ENCODE measurements at regions not wholly inside any gene's neighbourhood (a gene's known extent, or its start where the extent isn't known, plus 50 kb on each side); places are given as distances from the start of the nearest gene placed in this dataset.
"Not testable (repeated sequence)": the region's sequence is repeated elsewhere in the genome, so short reads cannot be mapped to it uniquely, and the experiment has no call there.

- Mint-ChIP-seq H3K4me3 (no peak overlapping the region), H3K9me3 (no peaks in the 10 kb centered on the region), H3K27me3 (ENCODE audit: insufficient read depth) (peaks cover 18% of the 10 kb centered on the region), H3K36me3 (ENCODE audit: low read depth) (no peaks in the 10 kb centered on the region), H3K27ac (no peak overlapping the region), H3K4me1 (no peaks in the 10 kb centered on the region)
- Histone ChIP-seq H3K4me1 (ENCODE audit: control insufficient read depth, insufficient read depth, low read length) (no peaks in the 10 kb centered on the region), H3K9me3 (ENCODE audit: control insufficient read depth, low read length) (no peaks in the 10 kb centered on the region), H3K36me3 (ENCODE audit: control insufficient read depth, insufficient read depth, low read length) (no peaks in the 10 kb centered on the region), H3K27ac (ENCODE audit: low read depth, low read length) (no peak overlapping the region), H3K4me3 (ENCODE audit: low read length) (no peak overlapping the region), H3K27me3 (ENCODE audit: control insufficient read depth, insufficient read depth, low read length, poor library complexity, severe bottlenecking) (no peaks in the 10 kb centered on the region), H3K9ac (ENCODE audit: extremely low read depth, low read length, poor library complexity, severe bottlenecking) (no peak overlapping the region)
- DNase-seq = no peak
- no peak for TF ChIP-seq CTCF (conservative IDR thresholded peaks at IDR 0.05)
- WGBS, 2 experiments (ENCODE audit: insufficient coverage in 1 of 2, insufficient read length in 1 of 2) = 90% methylated on average over 1 of the region's 1 CpG; no CpG with 5 or more reads in 1 of the 2 experiments
These were observed 1223.5 kb upstream of the CELF4 start for GRCh38 chr18:38789141-38789540.

- Histone ChIP-seq H3K9ac (ENCODE audit: extremely low read depth, low read length, poor library complexity, severe bottlenecking) (no peak overlapping the region), H3K4me3 (ENCODE audit: low read length) (no peak overlapping the region), H3K27me3 (ENCODE audit: control insufficient read depth, insufficient read depth, low read length, poor library complexity, severe bottlenecking) (no peaks in the 10 kb centered on the region), H3K36me3 (ENCODE audit: control insufficient read depth, insufficient read depth, low read length) (no peaks in the 10 kb centered on the region), H3K27ac (ENCODE audit: low read depth, low read length) (no peak overlapping the region), H3K9me3 (ENCODE audit: control insufficient read depth, low read length) (no peaks in the 10 kb centered on the region), H3K4me1 (ENCODE audit: control insufficient read depth, insufficient read depth, low read length) (no peaks in the 10 kb centered on the region)
- WGBS, 2 experiments (ENCODE audit: insufficient coverage in 1 of 2, insufficient read length in 1 of 2) = 87 to 100% methylated on average over 1 of the region's 1 CpG
- Mint-ChIP-seq H3K9me3 (no peaks in the 10 kb centered on the region), H3K27me3 (ENCODE audit: insufficient read depth) (peaks cover 12% of the 10 kb centered on the region), H3K4me1 (peaks cover 5% of the 10 kb centered on the region), H3K36me3 (ENCODE audit: low read depth) (no peaks in the 10 kb centered on the region), H3K4me3 (no peak overlapping the region), H3K27ac (no peak overlapping the region)
- no peak for TF ChIP-seq CTCF (conservative IDR thresholded peaks at IDR 0.05)
- DNase-seq = no peak
These were observed 1221.3 kb upstream of the CELF4 start for GRCh38 chr18:38786906-38787305.

GRCh38 chr18:38771620-38772019 is 1206.0 kb upstream of the CELF4 start:
- not testable (repeated sequence) for H3K4me3 ChIP-seq (ENCODE audit: low read length); H3K9ac ChIP-seq (ENCODE audit: extremely low read depth, low read length, poor library complexity, severe bottlenecking); H3K36me3 ChIP-seq (ENCODE audit: control insufficient read depth, insufficient read depth, low read length); H3K27ac ChIP-seq (ENCODE audit: low read depth, low read length); H3K27ac Mint-ChIP-seq; H3K36me3 Mint-ChIP-seq (ENCODE audit: low read depth); H3K4me1 ChIP-seq (ENCODE audit: control insufficient read depth, insufficient read depth, low read length); H3K27me3 ChIP-seq (ENCODE audit: control insufficient read depth, insufficient read depth, low read length, poor library complexity, severe bottlenecking); H3K9me3 ChIP-seq (ENCODE audit: control insufficient read depth, low read length); H3K4me3 Mint-ChIP-seq; H3K4me1 Mint-ChIP-seq; DNase-seq; H3K27me3 Mint-ChIP-seq (ENCODE audit: insufficient read depth)
- WGBS, 2 experiments (ENCODE audit: insufficient coverage in 1 of 2, insufficient read length in 1 of 2) = 79% methylated on average over 1 of the region's 1 CpG; no CpG with 5 or more reads in 1 of the 2 experiments
- H3K9me3 Mint-ChIP-seq = peaks cover 18% of the 10 kb centered on the region

- Mint-ChIP-seq H3K27ac (no peak overlapping the region), H3K4me3 (no peak overlapping the region), H3K9me3 (peaks cover 18% of the 10 kb centered on the region), H3K36me3 (ENCODE audit: low read depth) (no peaks in the 10 kb centered on the region), H3K4me1 (no peaks in the 10 kb centered on the region), H3K27me3 (ENCODE audit: insufficient read depth) (no peaks in the 10 kb centered on the region)
- WGBS, 2 experiments (ENCODE audit: insufficient coverage in 1 of 2, insufficient read length in 1 of 2) = 88 to 100% methylated on average over 1 of the region's 1 CpG
- peaks cover 7% of the 10 kb centered on the region for H3K9me3 ChIP-seq (ENCODE audit: control insufficient read depth, low read length)
- no peaks in the 10 kb centered on the region for H3K36me3 ChIP-seq (ENCODE audit: control insufficient read depth, insufficient read depth, low read length)
- no peak overlapping the region for H3K9ac ChIP-seq (ENCODE audit: extremely low read depth, low read length, poor library complexity, severe bottlenecking)
- DNase-seq = no peak
- H3K4me1 ChIP-seq (ENCODE audit: control insufficient read depth, insufficient read depth, low read length) = no peaks in the 10 kb centered on the region
- no peak overlapping the region for H3K4me3 ChIP-seq (ENCODE audit: low read length)
- no peaks in the 10 kb centered on the region for H3K27me3 ChIP-seq (ENCODE audit: control insufficient read depth, insufficient read depth, low read length, poor library complexity, severe bottlenecking)
- H3K27ac ChIP-seq (ENCODE audit: low read depth, low read length) = no peak overlapping the region
- no peak for TF ChIP-seq CTCF (conservative IDR thresholded peaks at IDR 0.05)
These were observed 1202.9 kb upstream of the CELF4 start for GRCh38 chr18:38768504-38768903.

Measured in endodermal cell (in vitro differentiated cells).